GM12875 (cell line): ENCODE measurements at regions not wholly inside any gene's neighbourhood (a gene's known extent, or its start where the extent isn't known, plus 50 kb on each side); places are given as distances from the start of the nearest gene placed in this dataset.

ENCODE experiments used
- H3K4me3 ChIP-seq: one replicate; pipeline ENCODE4 v1.5.1; 2011; ENCODE audit warnings: low read depth, low read length, control low read depth
- TF ChIP-seq, protein P1 (sequence below): IDR thresholded peaks from 2 replicates; pipeline ENCODE4 v1.5.1; 2011; ENCODE audit warnings: low read depth, mild to moderate bottlenecking, control low read depth, inconsistent platforms, low read length, moderate library complexity, borderline replicate concordance; ENCODE audit not compliant: insufficient read depth

DNA sequence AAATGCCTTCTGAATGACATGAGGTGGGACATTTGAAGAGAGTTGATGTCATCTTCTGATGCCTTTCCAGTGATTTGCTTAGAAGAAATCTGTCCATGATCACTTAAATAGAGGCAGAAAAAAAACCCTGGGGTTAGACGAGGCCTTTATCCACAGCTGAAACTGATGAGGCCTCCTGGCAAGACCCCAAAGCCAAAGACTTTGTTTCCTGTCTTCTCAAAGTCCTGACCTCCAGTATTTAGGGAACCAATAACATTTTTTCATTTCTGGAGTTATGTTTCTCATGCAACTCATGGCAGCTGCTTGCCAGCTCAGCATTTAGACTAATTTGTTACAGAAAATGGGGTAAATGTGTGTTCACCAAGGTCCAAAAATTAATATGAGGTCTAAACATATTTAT is 248.0 kb upstream of the PRDM1 start:
- TF ChIP-seq, protein P1, sequence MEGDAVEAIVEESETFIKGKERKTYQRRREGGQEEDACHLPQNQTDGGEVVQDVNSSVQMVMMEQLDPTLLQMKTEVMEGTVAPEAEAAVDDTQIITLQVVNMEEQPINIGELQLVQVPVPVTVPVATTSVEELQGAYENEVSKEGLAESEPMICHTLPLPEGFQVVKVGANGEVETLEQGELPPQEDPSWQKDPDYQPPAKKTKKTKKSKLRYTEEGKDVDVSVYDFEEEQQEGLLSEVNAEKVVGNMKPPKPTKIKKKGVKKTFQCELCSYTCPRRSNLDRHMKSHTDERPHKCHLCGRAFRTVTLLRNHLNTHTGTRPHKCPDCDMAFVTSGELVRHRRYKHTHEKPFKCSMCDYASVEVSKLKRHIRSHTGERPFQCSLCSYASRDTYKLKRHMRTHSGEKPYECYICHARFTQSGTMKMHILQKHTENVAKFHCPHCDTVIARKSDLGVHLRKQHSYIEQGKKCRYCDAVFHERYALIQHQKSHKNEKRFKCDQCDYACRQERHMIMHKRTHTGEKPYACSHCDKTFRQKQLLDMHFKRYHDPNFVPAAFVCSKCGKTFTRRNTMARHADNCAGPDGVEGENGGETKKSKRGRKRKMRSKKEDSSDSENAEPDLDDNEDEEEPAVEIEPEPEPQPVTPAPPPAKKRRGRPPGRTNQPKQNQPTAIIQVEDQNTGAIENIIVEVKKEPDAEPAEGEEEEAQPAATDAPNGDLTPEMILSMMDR, result no peak

DNA sequence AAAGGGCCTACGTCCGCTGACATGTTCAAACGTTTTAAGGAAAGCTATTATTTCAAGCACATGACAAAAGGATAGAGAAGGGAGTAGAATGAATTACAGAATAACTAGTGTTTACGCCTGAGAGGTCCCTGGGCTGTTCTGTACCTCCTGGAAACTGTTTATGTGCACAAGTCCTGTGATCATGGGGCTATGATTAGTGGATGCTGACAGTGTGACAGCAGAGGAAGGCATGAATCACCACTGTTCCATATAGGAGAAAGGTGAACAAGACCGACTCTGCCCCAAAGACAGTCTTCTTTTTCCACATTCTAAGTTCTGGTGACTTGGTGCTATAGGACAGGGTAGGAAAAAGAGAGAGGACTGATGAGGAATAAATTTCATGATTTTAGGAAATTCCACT is 249.2 kb upstream of the PRDM1 start:
- no peak overlapping the region for H3K4me3 ChIP-seq
- TF ChIP-seq, protein P1, result no peak

More for the DNA sequence above, 248.0 kb upstream of the PRDM1 start:
- H3K4me3 ChIP-seq, result no peak overlapping the region

DNA sequence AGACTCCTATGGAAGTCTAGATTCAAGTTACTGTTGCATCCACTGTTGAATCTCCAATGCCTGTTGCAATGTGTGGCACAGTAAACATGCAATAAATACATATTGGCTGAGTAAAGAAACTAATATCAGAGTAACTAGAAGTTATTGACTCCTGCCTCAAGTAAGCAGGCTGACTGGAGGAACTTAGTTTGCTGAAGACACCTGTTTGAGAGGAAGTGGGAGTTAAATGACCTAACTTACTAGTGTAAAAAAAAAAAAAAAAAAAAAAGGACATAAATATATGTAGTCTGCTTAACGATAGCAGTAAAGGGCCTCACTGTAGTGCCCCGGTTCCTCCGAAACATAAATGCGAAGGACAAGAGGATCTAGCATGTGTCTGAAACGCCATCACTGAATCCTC is 249.8 kb upstream of the PRDM1 start:
- TF ChIP-seq, protein P1, result no peak
- H3K4me3 ChIP-seq, result no peak overlapping the region

DNA sequence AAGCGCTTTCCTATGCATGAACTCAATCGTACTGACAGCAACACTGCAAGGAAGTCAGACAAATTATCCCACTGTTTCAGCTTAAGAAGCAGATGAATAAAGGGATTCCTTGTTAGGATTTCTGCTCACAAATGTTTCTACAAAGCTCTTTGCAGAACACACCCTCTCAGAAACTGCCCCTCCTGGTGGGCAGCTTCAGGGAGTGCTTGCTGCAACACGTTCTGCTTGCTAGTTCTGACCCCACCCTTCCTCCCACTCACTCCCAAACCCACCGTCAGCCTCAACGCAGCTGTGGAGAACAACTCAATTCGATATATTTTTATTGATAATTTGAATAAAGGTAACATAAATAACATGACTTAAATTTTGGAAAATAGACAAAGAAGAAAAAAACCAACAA is 250.8 kb upstream of the PRDM1 start:
- no peak overlapping the region for H3K4me3 ChIP-seq
- TF ChIP-seq, protein P1, result peak; percentile 45; the same call in 1 of the 2 replicates

DNA sequence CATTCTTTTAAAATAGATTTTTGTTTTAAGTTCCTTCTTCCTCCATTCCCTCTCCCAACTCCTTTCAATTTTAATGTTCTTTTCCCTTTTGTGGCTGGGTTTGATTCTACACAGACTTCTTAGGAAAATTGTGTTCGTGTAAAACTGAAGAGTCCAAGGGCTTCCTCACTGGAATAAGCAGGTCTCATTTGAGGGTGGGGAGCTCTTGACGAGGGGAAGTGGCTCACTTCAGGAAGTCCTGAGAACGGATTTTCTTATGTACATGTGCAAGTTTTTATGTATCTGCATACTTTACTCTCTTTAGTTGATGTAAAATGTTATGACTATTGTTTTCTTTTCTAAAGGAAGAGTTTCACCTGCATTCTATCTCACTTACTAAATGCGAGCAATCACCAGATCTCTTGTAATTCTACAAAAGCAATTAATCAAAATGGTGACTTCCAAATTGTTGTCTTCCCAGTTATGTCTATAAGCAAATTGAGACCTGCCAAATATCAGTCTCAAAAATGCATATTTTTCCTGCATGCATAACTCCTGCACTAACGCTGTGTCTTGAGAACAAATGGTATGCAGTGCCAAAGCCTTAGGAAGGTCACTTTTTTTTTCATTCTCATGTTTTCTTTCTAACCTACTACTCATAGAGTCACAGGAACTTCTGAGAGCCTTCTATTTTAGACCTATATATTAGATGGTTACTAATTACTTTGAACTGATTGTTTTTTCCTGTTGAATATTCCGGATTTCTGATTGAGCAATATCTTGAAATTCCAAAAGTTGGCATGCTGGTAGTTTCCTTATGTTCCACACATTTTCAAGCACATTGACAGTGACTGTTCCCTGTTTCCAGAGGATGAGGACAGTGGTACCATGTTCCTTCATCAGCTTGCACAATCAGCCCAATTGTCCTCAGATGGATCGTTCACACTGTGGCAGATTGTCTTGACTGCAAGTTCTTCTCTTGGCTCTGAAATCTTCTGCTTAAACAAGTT is 251.9 kb upstream of the PRDM1 start:
- H3K4me3 ChIP-seq, result no peak overlapping the region
- TF ChIP-seq, protein P1, result no peak

DNA sequence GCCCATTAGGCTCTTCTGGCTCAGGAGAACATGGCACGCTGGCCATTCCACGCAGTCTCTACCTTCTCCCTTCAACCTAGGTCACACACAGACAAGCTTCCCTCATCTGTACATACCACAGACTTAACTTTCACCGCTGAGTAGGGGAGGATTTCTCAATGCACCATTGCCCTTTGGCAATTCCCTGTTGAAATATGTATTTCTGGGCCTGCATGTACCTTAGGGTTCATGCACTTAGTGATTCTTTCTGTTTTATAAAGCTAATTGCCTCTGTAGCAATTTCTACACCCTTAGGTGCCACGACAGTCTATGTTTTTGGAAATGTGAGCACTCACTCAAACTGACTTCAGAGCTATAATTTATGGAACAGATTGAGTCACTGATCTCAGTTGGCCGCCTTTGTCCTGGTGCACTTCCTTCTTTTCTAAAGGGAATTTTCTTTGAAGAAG is 253.8 kb upstream of the PRDM1 start:
- no peak overlapping the region for H3K4me3 ChIP-seq
- TF ChIP-seq, protein P1, result no peak
